Right lobe of liver (tissue), 4 donors: ENCODE measurements at regions not wholly inside any gene's neighbourhood (a gene's known extent, or its start where the extent isn't known, plus 50 kb on each side); places are given as distances from the start of the nearest gene placed in this dataset.

Experiments
- POLR2A ChIP-seq: fragments of 450-650 bp; IDR thresholded peaks from one replicate; pipeline ENCODE4 v1.6.1; 2017; ENCODE audit warnings: antibody characterized with exemption, mild to moderate bottlenecking
- TF ChIP-seq, protein P1 (sequence below), 4 donors: fragments of 200-600 bp in 3 of 4; fragments of 450-650 bp in 1 of 4; IDR thresholded peaks; one replicate each; pipeline versions ENCODE4 v1.5.1 to v1.8.0; 2016 to 2022; ENCODE audit warnings: antibody characterized with exemption in 4 of 4, mild to moderate bottlenecking in 2 of 4
- donor health status: DM: no; HTN: no; CAD: no.
- donor health status: DM: no; HTN: no; CAD: no.
- donor health status: DM: no; HTN: yes; CAD: no.

DNA sequence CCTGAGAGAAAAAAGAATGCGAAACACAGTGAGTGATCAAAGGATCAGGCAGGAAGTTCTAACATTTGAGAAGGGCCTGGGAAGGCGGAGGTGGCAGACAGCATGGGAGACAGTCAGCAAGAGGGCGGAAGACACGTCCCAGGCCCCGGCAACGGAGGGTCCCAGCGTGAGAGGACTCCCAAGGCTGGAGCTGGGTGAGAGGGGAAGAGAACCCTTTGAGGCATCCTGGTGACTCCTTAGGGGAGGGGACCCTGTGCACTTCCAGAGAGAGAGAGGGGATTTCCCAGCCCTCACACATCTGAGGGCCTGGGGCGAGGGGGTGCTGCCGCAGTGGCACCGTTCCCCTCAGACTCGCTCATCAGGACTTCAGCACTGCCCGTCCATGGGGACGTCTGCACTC is 133.4 kb downstream of the RTP5 start:
- TF ChIP-seq, protein P1, sequence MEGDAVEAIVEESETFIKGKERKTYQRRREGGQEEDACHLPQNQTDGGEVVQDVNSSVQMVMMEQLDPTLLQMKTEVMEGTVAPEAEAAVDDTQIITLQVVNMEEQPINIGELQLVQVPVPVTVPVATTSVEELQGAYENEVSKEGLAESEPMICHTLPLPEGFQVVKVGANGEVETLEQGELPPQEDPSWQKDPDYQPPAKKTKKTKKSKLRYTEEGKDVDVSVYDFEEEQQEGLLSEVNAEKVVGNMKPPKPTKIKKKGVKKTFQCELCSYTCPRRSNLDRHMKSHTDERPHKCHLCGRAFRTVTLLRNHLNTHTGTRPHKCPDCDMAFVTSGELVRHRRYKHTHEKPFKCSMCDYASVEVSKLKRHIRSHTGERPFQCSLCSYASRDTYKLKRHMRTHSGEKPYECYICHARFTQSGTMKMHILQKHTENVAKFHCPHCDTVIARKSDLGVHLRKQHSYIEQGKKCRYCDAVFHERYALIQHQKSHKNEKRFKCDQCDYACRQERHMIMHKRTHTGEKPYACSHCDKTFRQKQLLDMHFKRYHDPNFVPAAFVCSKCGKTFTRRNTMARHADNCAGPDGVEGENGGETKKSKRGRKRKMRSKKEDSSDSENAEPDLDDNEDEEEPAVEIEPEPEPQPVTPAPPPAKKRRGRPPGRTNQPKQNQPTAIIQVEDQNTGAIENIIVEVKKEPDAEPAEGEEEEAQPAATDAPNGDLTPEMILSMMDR (IDR thresholded peaks at IDR 0.05): no peak
- TF ChIP-seq POLR2A: no peak
